Ammon's horn (tissue), 1 donor: ENCODE measurements at regions not wholly inside any gene's neighbourhood (a gene's known extent, or its start where the extent isn't known, plus 50 kb on each side); places are given as distances from the start of the nearest gene placed in this dataset.

Experiments used
- DNase-seq: peaks from one replicate; pipeline ENCODE4 v3.0.0-alpha.2; 2016; ENCODE audit warnings: low spot score

- DNase-seq: no peak
Measured at GRCh38 chr5:145365464-145365863, 469.7 kb downstream of the PRELID2 start.

GRCh38 chr5:145362266-145362665, 472.9 kb downstream of the PRELID2 start:
- DNase-seq: no peak

GRCh38 chr5:145360936-145361335, 474.2 kb downstream of the PRELID2 start:
- no peak for DNase-seq

GRCh38 chr5:145350513-145350912, 484.6 kb downstream of the PRELID2 start:
- no peak for DNase-seq

GRCh38 chr5:145347026-145347616, 488.0 kb downstream of the PRELID2 start:
- no peak for DNase-seq

GRCh38 chr5:145345511-145346287, 489.4 kb downstream of the PRELID2 start:
- no peak for DNase-seq

GRCh38 chr5:145341842-145342241, 493.3 kb downstream of the PRELID2 start:
- DNase-seq: no peak

- DNase-seq: no peak
Measured at GRCh38 chr5:145340099-145340498, 495.0 kb downstream of the PRELID2 start.

- DNase-seq: no peak
Measured at GRCh38 chr5:145324767-145325479, 510.2 kb downstream of the PRELID2 start.

GRCh38 chr5:145324101-145324500, 511.0 kb downstream of the PRELID2 start:
- no peak for DNase-seq

- no peak for DNase-seq
Measured at GRCh38 chr5:145316282-145316681, 518.9 kb downstream of the PRELID2 start.

- DNase-seq: no peak
Measured at GRCh38 chr5:145307866-145308382, 527.2 kb downstream of the PRELID2 start.

- no peak for DNase-seq
Measured at GRCh38 chr5:145295236-145295835, 539.8 kb downstream of the PRELID2 start.

- no peak for DNase-seq
Measured at GRCh38 chr5:145294331-145294730, 540.8 kb downstream of the PRELID2 start.

- no peak for DNase-seq
Measured at GRCh38 chr5:145293716-145294115, 541.4 kb downstream of the PRELID2 start.

- DNase-seq: no peak
Measured at GRCh38 chr5:145292278-145292677, 542.9 kb downstream of the PRELID2 start.

GRCh38 chr5:145283141-145283810, 551.9 kb downstream of the PRELID2 start:
- no peak for DNase-seq

- DNase-seq: no peak
Measured at GRCh38 chr5:145280806-145281205, 554.3 kb downstream of the PRELID2 start.

- DNase-seq: no peak
Measured at GRCh38 chr5:145280214-145280613, 554.9 kb downstream of the PRELID2 start.

- no peak for DNase-seq
Measured at GRCh38 chr5:145260670-145261069, 574.5 kb downstream of the PRELID2 start.

GRCh38 chr5:145247745-145248040, 587.4 kb downstream of the PRELID2 start:
- no peak for DNase-seq
